ENCODE measurements at regions not wholly inside any gene's neighbourhood (a gene's known extent, or its start where the extent isn't known, plus 50 kb on each side); places are given as distances from the start of the nearest gene placed in this dataset.
A peak's percentile ranks its signal among the peaks of the same experiment; 100 is the strongest.

DNA sequence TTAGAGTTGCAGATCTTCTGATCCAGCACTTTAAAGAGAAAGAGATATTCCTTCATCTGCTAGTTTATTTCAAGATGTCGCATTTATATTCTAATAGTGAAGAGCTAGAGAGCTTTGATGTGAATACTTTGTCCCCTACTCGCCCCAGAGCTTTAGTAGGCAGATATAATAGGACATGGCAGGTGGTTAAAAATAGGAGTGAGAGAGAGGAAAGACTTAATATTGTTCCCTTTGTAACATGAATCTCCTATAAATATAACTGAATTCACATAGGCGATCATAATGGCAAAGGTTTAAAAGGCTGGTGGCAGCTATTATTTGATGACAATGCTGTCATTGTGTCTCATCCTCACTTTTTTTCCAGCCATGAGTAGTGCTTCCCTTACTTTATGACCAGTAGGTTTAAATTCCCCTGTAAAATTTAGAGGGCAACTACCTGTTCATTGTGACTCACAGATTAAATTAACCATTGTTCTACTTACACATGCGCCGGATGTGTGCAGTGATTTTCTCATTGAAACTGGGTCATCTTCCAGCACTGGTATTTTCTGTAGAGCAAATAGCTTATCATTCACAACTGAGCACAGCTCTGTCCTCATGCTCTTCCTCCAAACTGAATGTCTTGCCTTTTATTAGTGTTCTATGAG, 906.7 kb upstream of the CELF2 start:
- no peak for ATAC-seq (ENCODE audit: low read depth)
- POLR2A ChIA-PET, result no interaction called here
- no peaks in the 10 kb centered on the region for H3K27me3 Mint-ChIP-seq
- H3K27ac Mint-ChIP-seq, result no peak overlapping the region
- H3K36me3 Mint-ChIP-seq, result no peaks in the 10 kb centered on the region
- DNase-seq, result no peak
- no peak overlapping the region for H3K4me3 Mint-ChIP-seq
- no peaks in the 10 kb centered on the region for H3K9me3 Mint-ChIP-seq
- no peaks in the 10 kb centered on the region for H3K4me1 Mint-ChIP-seq

- DNase-seq, result no peak
- H3K4me1 Mint-ChIP-seq, result no peaks in the 10 kb centered on the region
- H3K4me3 Mint-ChIP-seq, result no peak overlapping the region
- H3K9me3 Mint-ChIP-seq, result no peaks in the 10 kb centered on the region
- no peaks in the 10 kb centered on the region for H3K36me3 Mint-ChIP-seq
- POLR2A ChIA-PET, result no interaction called here
- no peaks in the 10 kb centered on the region for H3K27me3 Mint-ChIP-seq
- ATAC-seq (ENCODE audit: low read depth), result no peak
- no peak overlapping the region for H3K27ac Mint-ChIP-seq
These were observed 899.5 kb upstream of the CELF2 start for GRCh38 chr10:10118131-10118530.

GRCh38 chr10:10120671-10121070, 897.0 kb upstream of the CELF2 start:
- Mint-ChIP-seq H3K4me3 (no peak overlapping the region), H3K27ac (no peak overlapping the region), H3K36me3 (no peaks in the 10 kb centered on the region), H3K9me3 (peaks cover 1% of the 10 kb centered on the region), H3K4me1 (no peaks in the 10 kb centered on the region), H3K27me3 (peaks cover 2% of the 10 kb centered on the region)
- POLR2A ChIA-PET, result no interaction called here
- ATAC-seq (ENCODE audit: low read depth), result no peak
- no peak for DNase-seq

GRCh38 chr10:10125676-10126075, 892.0 kb upstream of the CELF2 start:
- ATAC-seq (ENCODE audit: low read depth) (no peak), DNase-seq (no peak)
- H3K9me3 Mint-ChIP-seq, result peaks cover 1% of the 10 kb centered on the region
- H3K4me3 Mint-ChIP-seq, result no peak overlapping the region
- no peaks in the 10 kb centered on the region for H3K4me1 Mint-ChIP-seq
- POLR2A ChIA-PET, result no interaction called here
- peaks cover 2% of the 10 kb centered on the region for H3K27me3 Mint-ChIP-seq
- no peak overlapping the region for H3K27ac Mint-ChIP-seq
- no peaks in the 10 kb centered on the region for H3K36me3 Mint-ChIP-seq

GRCh38 chr10:10126218-10126617, 891.5 kb upstream of the CELF2 start:
- H3K9me3 Mint-ChIP-seq, result peaks cover 1% of the 10 kb centered on the region
- no peak overlapping the region for H3K4me3 Mint-ChIP-seq
- ATAC-seq (ENCODE audit: low read depth) (no peak), DNase-seq (no peak)
- H3K27me3 Mint-ChIP-seq, result peaks cover 2% of the 10 kb centered on the region
- H3K27ac Mint-ChIP-seq, result no peak overlapping the region
- POLR2A ChIA-PET, result no interaction called here
- H3K4me1 Mint-ChIP-seq, result no peaks in the 10 kb centered on the region
- no peaks in the 10 kb centered on the region for H3K36me3 Mint-ChIP-seq

DNA sequence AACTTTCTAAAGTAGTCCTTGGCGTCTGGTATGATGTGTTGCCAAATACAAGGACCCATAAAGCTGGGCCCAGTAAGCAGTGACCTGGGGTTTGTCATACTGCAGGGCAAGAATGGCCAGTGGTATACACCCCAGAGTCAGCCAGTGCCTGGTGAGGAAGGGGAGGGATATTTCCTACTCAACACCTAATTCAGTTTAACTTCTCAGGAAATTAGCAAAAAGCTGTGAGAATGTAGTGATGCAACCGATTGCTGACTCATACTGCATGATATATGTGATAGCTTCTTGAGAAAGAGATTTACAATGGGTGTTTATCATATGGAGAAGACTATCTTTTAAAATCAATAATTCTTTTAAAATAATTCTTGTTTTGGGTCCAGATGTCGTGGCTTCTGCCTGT, 889.3 kb upstream of the CELF2 start:
- no peaks in the 10 kb centered on the region for H3K4me1 Mint-ChIP-seq
- no peak for ATAC-seq (ENCODE audit: low read depth)
- H3K27ac Mint-ChIP-seq, result no peak overlapping the region
- POLR2A ChIA-PET, result no interaction called here
- H3K4me3 Mint-ChIP-seq, result no peak overlapping the region
- DNase-seq, result no peak
- H3K36me3 Mint-ChIP-seq, result no peaks in the 10 kb centered on the region
- peaks cover 1% of the 10 kb centered on the region for H3K9me3 Mint-ChIP-seq
- H3K27me3 Mint-ChIP-seq, result peaks cover 6% of the 10 kb centered on the region

DNA sequence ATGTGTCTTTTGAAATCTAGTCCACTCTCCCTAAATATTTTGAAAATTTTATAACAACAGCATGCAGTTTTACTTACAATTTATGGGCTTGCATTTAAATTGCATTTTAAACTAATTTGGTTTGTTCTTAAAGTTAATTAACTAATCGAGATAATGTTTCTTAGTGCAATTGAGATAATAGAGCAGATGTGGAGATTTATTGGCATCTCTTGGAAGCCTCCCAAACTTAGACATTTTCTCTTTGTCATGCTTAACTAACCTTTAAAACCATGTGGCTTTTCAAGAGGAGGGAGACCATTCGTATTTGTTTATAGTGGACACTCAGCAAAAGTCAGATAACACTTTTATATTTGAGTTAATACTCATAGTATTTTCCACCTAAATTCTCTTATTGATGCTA, 887.0 kb upstream of the CELF2 start:
- no peak for ATAC-seq (ENCODE audit: low read depth)
- POLR2A ChIA-PET, result no interaction called here
- peaks cover 4% of the 10 kb centered on the region for H3K27me3 Mint-ChIP-seq

DNA sequence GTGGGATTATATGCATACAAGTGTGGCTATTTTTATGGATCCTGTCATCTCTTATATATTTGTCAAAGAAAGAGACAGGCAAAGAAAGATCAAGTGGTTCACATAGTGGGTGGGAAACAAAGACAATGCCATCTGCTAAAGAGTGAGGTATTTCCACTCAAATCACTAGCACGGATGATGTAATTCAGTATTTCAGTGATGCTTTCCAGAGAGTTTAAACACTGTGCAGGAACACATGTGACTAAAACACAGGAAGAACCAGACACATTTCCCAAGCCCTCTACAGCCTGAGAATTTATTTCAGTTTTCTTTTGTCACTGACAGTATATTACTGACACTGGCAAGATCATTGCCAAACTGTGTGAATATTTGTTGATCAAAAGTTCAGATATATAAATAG, 885.7 kb upstream of the CELF2 start:
- DNase-seq (no peak), ATAC-seq (ENCODE audit: low read depth) (no peak)
- no peaks in the 10 kb centered on the region for H3K9me3 Mint-ChIP-seq
- no peak overlapping the region for H3K27ac Mint-ChIP-seq
- POLR2A ChIA-PET, result no interaction called here
- H3K4me3 Mint-ChIP-seq, result no peak overlapping the region
- peaks cover 4% of the 10 kb centered on the region for H3K27me3 Mint-ChIP-seq
- no peaks in the 10 kb centered on the region for H3K36me3 Mint-ChIP-seq
- H3K4me1 Mint-ChIP-seq, result no peaks in the 10 kb centered on the region

More for the DNA sequence above, 887.0 kb upstream of the CELF2 start:
- DNase-seq, result no peak
- Mint-ChIP-seq H3K36me3 (no peaks in the 10 kb centered on the region), H3K4me3 (no peak overlapping the region), H3K9me3 (no peaks in the 10 kb centered on the region), H3K27ac (no peak overlapping the region), H3K4me1 (no peaks in the 10 kb centered on the region)

- Mint-ChIP-seq H3K27me3 (peaks cover 4% of the 10 kb centered on the region), H3K9me3 (no peaks in the 10 kb centered on the region), H3K4me1 (no peaks in the 10 kb centered on the region), H3K36me3 (no peaks in the 10 kb centered on the region), H3K27ac (no peak overlapping the region), H3K4me3 (no peak overlapping the region)
- DNase-seq (no peak), ATAC-seq (ENCODE audit: low read depth) (no peak)
- POLR2A ChIA-PET, result no interaction called here
These were observed 884.4 kb upstream of the CELF2 start for GRCh38 chr10:10133281-10133680.

GRCh38 chr10:10138685-10139084, 879.0 kb upstream of the CELF2 start:
- Mint-ChIP-seq H3K36me3 (no peaks in the 10 kb centered on the region), H3K9me3 (no peaks in the 10 kb centered on the region), H3K4me1 (no peaks in the 10 kb centered on the region), H3K4me3 (peak overlapping the region; percentile 72), H3K27ac (peak overlapping the region; percentile 35), H3K27me3 (no peaks in the 10 kb centered on the region)
- ATAC-seq (ENCODE audit: low read depth) (no peak), DNase-seq (no peak)
- POLR2A ChIA-PET, result no interaction called here

GRCh38 chr10:10141782-10142382, 875.8 kb upstream of the CELF2 start:
- POLR2A ChIA-PET, result no interaction called here
- no peak overlapping the region for H3K4me3 Mint-ChIP-seq
- no peaks in the 10 kb centered on the region for H3K27me3 Mint-ChIP-seq
- H3K36me3 Mint-ChIP-seq, result no peaks in the 10 kb centered on the region
- no peak overlapping the region for H3K27ac Mint-ChIP-seq
- DNase-seq (no peak), ATAC-seq (ENCODE audit: low read depth) (no peak)
- H3K9me3 Mint-ChIP-seq, result no peaks in the 10 kb centered on the region
- no peaks in the 10 kb centered on the region for H3K4me1 Mint-ChIP-seq

DNA sequence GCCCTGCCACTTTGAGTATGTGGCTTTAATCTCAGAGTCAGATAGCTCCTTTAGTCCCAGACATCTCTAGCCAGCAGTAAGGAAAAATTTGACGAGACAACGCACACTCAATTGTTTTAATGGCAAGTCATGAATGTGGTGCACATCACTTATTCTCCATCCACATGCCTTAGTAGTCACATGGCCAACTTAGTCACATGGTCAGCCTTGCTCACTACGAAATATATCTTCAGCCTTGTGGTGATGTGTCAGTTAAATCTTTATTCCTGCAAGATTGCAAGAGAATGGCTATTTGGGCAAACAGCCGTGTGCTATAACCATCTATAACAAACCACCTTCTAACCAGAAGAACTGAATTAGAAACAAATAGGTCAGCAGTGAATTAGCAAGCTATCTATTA, 871.1 kb upstream of the CELF2 start:
- no peaks in the 10 kb centered on the region for H3K4me1 Mint-ChIP-seq
- no peaks in the 10 kb centered on the region for H3K36me3 Mint-ChIP-seq
- DNase-seq, result no peak
- POLR2A ChIA-PET, result no interaction called here
- H3K27ac Mint-ChIP-seq, result no peak overlapping the region
- H3K27me3 Mint-ChIP-seq, result no peaks in the 10 kb centered on the region
- ATAC-seq (ENCODE audit: low read depth), result no peak
- H3K4me3 Mint-ChIP-seq, result no peak overlapping the region
- no peaks in the 10 kb centered on the region for H3K9me3 Mint-ChIP-seq

- no peak overlapping the region for H3K4me3 Mint-ChIP-seq
- POLR2A ChIA-PET, result no interaction called here
- ATAC-seq (ENCODE audit: low read depth), result no peak
- peaks cover 2% of the 10 kb centered on the region for H3K9me3 Mint-ChIP-seq
- peaks cover 2% of the 10 kb centered on the region for H3K27me3 Mint-ChIP-seq
- no peak for DNase-seq
- no peaks in the 10 kb centered on the region for H3K36me3 Mint-ChIP-seq
- H3K27ac Mint-ChIP-seq, result no peak overlapping the region
- no peaks in the 10 kb centered on the region for H3K4me1 Mint-ChIP-seq
These were observed 867.8 kb upstream of the CELF2 start for GRCh38 chr10:10149899-10150298.

DNA sequence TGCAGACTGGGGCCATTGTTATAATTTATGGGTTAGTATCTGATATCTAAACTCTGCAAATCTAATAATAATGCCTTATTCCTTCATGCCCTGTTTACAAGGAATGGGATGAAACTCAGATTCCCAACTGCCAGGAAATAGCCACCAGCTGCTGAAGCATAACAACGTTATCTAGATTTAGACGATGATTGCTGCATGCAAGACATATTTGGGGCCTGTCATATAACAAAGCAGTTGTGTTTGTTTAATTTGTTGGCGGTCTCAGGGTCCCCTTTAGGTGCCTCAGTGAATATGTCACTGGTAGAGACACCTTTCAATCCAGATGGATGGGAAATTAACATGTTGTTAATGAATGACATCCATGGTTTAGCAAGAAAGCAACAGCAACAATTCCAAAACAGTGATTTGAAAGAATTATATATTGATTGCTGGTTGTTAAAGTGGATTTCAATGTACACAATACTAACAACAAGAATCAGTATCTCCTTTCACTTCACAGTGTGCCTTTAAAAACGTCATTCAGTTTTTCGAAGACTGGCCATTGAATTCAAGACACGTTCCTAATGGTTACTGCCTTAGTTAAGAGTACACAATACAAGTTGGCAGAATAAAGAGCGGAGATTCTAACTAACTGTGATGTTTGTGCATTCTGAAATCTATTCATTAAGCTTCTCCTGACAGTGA, 860.6 kb upstream of the CELF2 start:
- Mint-ChIP-seq H3K4me3 (no peak overlapping the region), H3K9me3 (peaks cover 3% of the 10 kb centered on the region), H3K27ac (no peak overlapping the region), H3K4me1 (no peaks in the 10 kb centered on the region), H3K36me3 (no peaks in the 10 kb centered on the region), H3K27me3 (peaks cover 2% of the 10 kb centered on the region)
- no peak for ATAC-seq (ENCODE audit: low read depth)
- no peak for DNase-seq
- POLR2A ChIA-PET, result no interaction called here

Measured in activated naive CD8-positive, alpha-beta T cell treated with anti-CD3 and anti-CD28 coated beads, Interleukin-2, amount 10 ng/mL, durations not matched to agents 7 days and 5 days (primary cell).